Effector memory CD4-positive, alpha-beta T cell (primary cell): ENCODE measurements at regions not wholly inside any gene's neighbourhood (a gene's known extent, or its start where the extent isn't known, plus 50 kb on each side); places are given as distances from the start of the nearest gene placed in this dataset.
"Not testable (repeated sequence)": the region's sequence is repeated elsewhere in the genome, so short reads cannot be mapped to it uniquely, and the experiment has no call there.

Experiments used
- DNase-seq, 3 donors: peaks; one replicate each; pipeline ENCODE4 v3.0.0-alpha.2; 2020
- H3K27ac ChIP-seq: 2 replicates; pipeline ENCODE4 v1.7.0; 2013; ENCODE audit warnings: mild to moderate bottlenecking, low read length, moderate library complexity; ENCODE audit not compliant: insufficient read depth, poor library complexity, severe bottlenecking
- H3K27me3 ChIP-seq: replicated peaks from 2 replicates; pipeline ENCODE4 v1.7.0; 2013; ENCODE audit warnings: mild to moderate bottlenecking, low read length; ENCODE audit not compliant: insufficient read depth, control insufficient read depth, poor library complexity, severe bottlenecking
- H3K36me3 ChIP-seq: 2 replicates; pipeline ENCODE4 v1.7.0; 2013; ENCODE audit warnings: mild to moderate bottlenecking, low read length, moderate library complexity; ENCODE audit not compliant: control insufficient read depth, insufficient read depth
- H3K4me1 ChIP-seq: 2 replicates; pipeline ENCODE4 v1.7.0; 2013; ENCODE audit warnings: low read length, mild to moderate bottlenecking; ENCODE audit not compliant: control insufficient read depth, insufficient read depth, poor library complexity, severe bottlenecking
- H3K4me3 ChIP-seq: 2 replicates; pipeline ENCODE4 v1.7.0; 2013; ENCODE audit warnings: low read length, low read depth, mild to moderate bottlenecking; ENCODE audit not compliant: insufficient read depth, poor library complexity, severe bottlenecking
- H3K9me3 ChIP-seq: 2 replicates; pipeline ENCODE4 v1.7.0; 2013; ENCODE audit warnings: mild to moderate bottlenecking, low read length, moderate library complexity; ENCODE audit not compliant: control insufficient read depth

GRCh38 chr1:120995025-120995424 lies 105.5 kb downstream of the PPIAL4A start:
- not testable (repeated sequence) for H3K36me3 ChIP-seq, H3K27me3 ChIP-seq, H3K9me3 ChIP-seq, H3K27ac ChIP-seq, H3K4me3 ChIP-seq, DNase-seq, H3K4me1 ChIP-seq

DNA sequence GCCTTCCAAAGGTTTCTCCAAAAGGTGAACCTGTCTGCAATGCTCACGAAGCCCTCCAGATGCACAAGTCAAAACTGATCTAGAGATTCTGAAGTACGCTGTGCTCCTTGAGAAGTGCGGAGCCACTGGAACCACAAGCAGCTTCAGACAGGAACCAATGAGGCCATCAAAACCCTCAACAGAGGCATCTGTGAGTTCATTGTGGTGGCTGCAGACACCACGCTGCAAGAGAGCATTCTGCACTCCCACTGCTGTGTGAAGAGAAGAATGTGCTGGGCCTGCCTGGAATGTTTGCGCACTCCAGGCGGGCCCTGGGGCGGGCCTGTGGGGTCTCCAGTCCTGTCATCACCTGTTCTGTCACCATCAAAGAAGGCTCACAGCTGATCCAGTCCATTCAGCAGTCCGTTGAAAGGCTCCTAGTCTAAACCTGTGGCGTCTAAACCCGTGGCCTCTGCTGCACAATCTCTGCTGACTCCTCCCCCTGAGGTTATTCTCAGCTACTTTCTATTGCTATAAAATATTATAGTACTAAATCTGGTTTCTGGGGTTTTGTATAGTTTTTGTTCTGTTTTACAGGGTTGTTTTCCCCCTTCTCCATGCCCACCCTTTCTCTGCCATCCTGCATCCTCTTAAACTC lies 111.6 kb downstream of the PPIAL4A start:
- DNase-seq = not testable (repeated sequence)

DNA sequence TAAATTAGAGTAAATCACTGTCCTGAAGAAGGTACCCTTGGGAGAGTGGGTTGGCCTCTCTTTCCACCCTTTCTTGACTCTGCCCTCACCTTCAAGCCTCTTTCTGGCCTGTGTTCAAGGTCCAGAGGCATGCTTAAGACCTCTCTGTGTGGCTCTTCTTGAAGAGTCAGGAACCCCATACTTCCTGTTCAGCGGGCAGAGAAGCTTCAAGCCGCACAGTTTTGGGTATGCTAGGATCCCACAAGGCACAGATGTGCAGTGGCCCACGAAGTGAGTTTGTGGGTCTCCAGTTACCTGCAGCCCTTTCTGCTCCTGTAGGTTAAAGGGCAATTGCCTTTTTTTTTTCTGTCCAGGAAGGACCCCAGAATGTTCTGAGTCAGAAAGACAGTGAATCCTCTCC lies 113.7 kb downstream of the PPIAL4A start:
- not testable (repeated sequence) for DNase-seq, H3K36me3 ChIP-seq, H3K4me3 ChIP-seq, H3K27ac ChIP-seq, H3K4me1 ChIP-seq, H3K9me3 ChIP-seq, H3K27me3 ChIP-seq

More for the DNA sequence above, 111.6 kb downstream of the PPIAL4A start:
- H3K4me3 ChIP-seq, H3K4me1 ChIP-seq, H3K9me3 ChIP-seq, H3K36me3 ChIP-seq, H3K27ac ChIP-seq, H3K27me3 ChIP-seq: not testable (repeated sequence)

GRCh38 chr1:121006826-121007225 lies 117.3 kb downstream of the PPIAL4A start:
- not testable (repeated sequence) for H3K27ac ChIP-seq, H3K9me3 ChIP-seq, DNase-seq, H3K4me1 ChIP-seq, H3K27me3 ChIP-seq, H3K4me3 ChIP-seq, H3K36me3 ChIP-seq

DNA sequence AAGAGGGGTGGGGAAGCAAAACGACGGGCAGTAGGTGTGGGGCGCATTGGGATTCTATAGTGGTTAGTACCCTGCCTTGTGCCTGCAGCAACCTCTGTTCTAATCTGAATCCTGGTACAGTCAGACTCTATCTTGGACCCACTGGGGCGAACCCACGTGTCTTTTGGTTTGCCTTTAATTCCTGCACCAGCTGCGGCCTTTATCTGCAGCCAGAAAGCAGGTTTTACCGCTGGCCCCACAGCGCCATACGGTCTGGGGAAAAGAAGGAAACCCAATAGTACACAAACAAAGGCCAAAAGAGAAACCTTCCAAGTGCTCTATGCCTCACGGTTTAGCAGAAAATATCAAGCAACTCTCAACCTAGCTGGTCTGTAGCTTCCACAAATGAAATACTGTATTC lies 118.2 kb downstream of the PPIAL4A start:
- not testable (repeated sequence) for H3K36me3 ChIP-seq, H3K4me1 ChIP-seq, H3K27ac ChIP-seq, DNase-seq, H3K27me3 ChIP-seq, H3K9me3 ChIP-seq, H3K4me3 ChIP-seq

DNA sequence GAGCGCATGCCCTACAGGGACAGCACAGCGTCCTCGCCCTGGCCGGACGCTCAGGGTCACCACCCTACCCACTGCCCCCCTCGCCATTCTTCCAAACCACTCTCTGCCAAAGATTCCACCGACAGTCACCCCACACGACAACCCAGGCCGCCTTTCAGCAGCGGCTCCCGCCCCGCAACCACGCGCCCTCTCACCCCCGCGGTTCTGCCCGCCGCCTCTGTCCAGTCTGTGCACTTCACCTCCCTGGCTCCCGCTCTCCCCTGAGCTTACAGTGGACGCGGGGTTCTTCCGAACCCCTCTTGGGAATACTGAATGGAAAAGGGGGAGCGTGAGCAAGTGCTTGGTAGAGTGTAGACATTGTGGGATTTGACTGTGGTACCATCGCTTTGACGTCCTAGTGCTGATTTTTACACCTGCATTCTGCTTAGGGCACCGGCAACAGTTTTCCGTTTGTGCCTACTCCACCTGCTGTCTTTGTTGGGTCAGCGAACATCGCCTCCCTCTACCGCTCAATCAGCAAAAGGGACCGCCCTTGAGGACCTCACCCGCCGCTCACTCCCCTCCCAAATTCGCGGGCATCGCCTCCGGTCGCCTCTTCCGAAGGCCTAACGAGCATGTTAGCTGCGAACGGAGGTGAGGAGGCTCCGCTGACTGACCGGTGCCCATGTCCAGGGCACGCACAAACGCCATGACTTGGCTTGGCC lies 119.1 kb downstream of the PPIAL4A start:
- H3K36me3 ChIP-seq, H3K4me1 ChIP-seq, DNase-seq, H3K27ac ChIP-seq, H3K9me3 ChIP-seq, H3K27me3 ChIP-seq: not testable (repeated sequence)
- peak overlapping the region; percentile 32 for H3K4me3 ChIP-seq

- not testable (repeated sequence) for H3K27me3 ChIP-seq, H3K27ac ChIP-seq, H3K36me3 ChIP-seq, DNase-seq, H3K4me1 ChIP-seq, H3K9me3 ChIP-seq
- H3K4me3 ChIP-seq = peak overlapping the region; percentile 25
Observed at GRCh38 chr1:121009216-121010057, 119.9 kb downstream of the PPIAL4A start.

GRCh38 chr1:121010141-121010540 lies 120.6 kb downstream of the PPIAL4A start:
- H3K27me3 ChIP-seq, H3K36me3 ChIP-seq, H3K4me1 ChIP-seq, H3K27ac ChIP-seq, H3K9me3 ChIP-seq, H3K4me3 ChIP-seq, DNase-seq: not testable (repeated sequence)

GRCh38 chr1:121013181-121013580 lies 123.6 kb downstream of the PPIAL4A start:
- H3K9me3 ChIP-seq, DNase-seq, H3K27me3 ChIP-seq, H3K27ac ChIP-seq, H3K4me1 ChIP-seq, H3K36me3 ChIP-seq, H3K4me3 ChIP-seq: not testable (repeated sequence)
